GM12878 (cell line): ENCODE measurements at regions not wholly inside any gene's neighbourhood (a gene's known extent, or its start where the extent isn't known, plus 50 kb on each side); places are given as distances from the start of the nearest gene placed in this dataset.

Source experiments
- ZSCAN29 ChIP-seq: fragments of 450-650 bp; IDR thresholded peaks from 2 replicates; pipeline ENCODE4 v1.6.1; 2017; ENCODE audit warnings: mild to moderate bottlenecking, moderate library complexity
- TF ChIP-seq, protein P1 (sequence below), 3 experiments: IDR thresholded peaks in 2 of 3; conservative IDR thresholded peaks in 1 of 3; 2 replicates each; pipeline ENCODE4 v1.5.1; 2011; ENCODE audit warnings: low read depth in 3 of 3, low read length in 3 of 3, mild to moderate bottlenecking in 3 of 3, control low read depth in 2 of 3, moderate library complexity in 2 of 3, inconsistent platforms in 1 of 3, mixed read lengths in 1 of 3; ENCODE audit not compliant: control insufficient read depth in 2 of 3, insufficient read depth in 1 of 3; ENCODE audit errors: extremely low read depth in 1 of 3

- TF ChIP-seq, protein P1, sequence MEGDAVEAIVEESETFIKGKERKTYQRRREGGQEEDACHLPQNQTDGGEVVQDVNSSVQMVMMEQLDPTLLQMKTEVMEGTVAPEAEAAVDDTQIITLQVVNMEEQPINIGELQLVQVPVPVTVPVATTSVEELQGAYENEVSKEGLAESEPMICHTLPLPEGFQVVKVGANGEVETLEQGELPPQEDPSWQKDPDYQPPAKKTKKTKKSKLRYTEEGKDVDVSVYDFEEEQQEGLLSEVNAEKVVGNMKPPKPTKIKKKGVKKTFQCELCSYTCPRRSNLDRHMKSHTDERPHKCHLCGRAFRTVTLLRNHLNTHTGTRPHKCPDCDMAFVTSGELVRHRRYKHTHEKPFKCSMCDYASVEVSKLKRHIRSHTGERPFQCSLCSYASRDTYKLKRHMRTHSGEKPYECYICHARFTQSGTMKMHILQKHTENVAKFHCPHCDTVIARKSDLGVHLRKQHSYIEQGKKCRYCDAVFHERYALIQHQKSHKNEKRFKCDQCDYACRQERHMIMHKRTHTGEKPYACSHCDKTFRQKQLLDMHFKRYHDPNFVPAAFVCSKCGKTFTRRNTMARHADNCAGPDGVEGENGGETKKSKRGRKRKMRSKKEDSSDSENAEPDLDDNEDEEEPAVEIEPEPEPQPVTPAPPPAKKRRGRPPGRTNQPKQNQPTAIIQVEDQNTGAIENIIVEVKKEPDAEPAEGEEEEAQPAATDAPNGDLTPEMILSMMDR (IDR thresholded peaks at IDR 0.05 in 2 of 3, conservative IDR thresholded peaks at IDR 0.05 in 1 of 3; ENCODE audit: control insufficient read depth in 2 of 3, extremely low read depth in 1 of 3, insufficient read depth in 1 of 3, low read depth in 3 of 3, low read length in 3 of 3) = no peak
- TF ChIP-seq ZSCAN29 = no peak
Measured at GRCh38 chr11:28701760-28702449, 593.7 kb downstream of the METTL15 start.
